ENCODE measurements at regions not wholly inside any gene's neighbourhood (a gene's known extent, or its start where the extent isn't known, plus 50 kb on each side); places are given as distances from the start of the nearest gene placed in this dataset.

DNA sequence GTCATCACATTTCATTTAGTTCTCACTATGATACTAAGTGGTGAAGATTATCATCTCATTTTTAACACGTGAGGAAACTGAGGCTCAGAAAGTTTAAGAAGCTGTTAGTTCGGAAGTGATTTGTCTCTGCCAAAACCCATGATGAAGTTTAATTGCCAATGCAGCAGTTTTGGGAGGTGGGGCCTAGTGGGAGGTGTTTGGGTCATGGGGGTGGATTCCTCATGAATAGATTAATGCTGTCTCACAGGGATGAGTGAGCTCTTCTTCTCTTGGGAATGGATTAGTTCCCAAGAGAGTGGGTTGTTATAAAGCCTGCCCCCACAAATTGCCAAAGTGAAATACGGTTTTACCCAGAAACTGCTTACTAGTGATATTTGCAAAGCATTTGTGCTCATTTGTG, 91.5 kb upstream of the IGF1 start:
- no peak overlapping the region for H2AFZ ChIP-seq
- H3K9me2 ChIP-seq (replicated peaks; ENCODE audit: insufficient read depth), result no peaks in the 10 kb centered on the region
- WGBS (ENCODE audit: low lambda C conversion rate, missing lambda C conversion rate), result 89% methylated on average over 3 of the region's 3 CpGs
- H3K79me2 ChIP-seq, result no peaks in the 10 kb centered on the region
- H4K20me1 ChIP-seq (ENCODE audit: insufficient read depth, poor library complexity, severe bottlenecking), result no peaks in the 10 kb centered on the region
- no peak overlapping the region for H3K27ac ChIP-seq
- no peak overlapping the region for H3K4me3 ChIP-seq
- peaks cover 8% of the 10 kb centered on the region for H3K4me1 ChIP-seq (ENCODE audit: insufficient read depth)
- no peak for TF ChIP-seq EZH2 (IDR thresholded peaks at IDR 0.05; ENCODE audit: borderline replicate concordance)
- TF ChIP-seq, protein P1, sequence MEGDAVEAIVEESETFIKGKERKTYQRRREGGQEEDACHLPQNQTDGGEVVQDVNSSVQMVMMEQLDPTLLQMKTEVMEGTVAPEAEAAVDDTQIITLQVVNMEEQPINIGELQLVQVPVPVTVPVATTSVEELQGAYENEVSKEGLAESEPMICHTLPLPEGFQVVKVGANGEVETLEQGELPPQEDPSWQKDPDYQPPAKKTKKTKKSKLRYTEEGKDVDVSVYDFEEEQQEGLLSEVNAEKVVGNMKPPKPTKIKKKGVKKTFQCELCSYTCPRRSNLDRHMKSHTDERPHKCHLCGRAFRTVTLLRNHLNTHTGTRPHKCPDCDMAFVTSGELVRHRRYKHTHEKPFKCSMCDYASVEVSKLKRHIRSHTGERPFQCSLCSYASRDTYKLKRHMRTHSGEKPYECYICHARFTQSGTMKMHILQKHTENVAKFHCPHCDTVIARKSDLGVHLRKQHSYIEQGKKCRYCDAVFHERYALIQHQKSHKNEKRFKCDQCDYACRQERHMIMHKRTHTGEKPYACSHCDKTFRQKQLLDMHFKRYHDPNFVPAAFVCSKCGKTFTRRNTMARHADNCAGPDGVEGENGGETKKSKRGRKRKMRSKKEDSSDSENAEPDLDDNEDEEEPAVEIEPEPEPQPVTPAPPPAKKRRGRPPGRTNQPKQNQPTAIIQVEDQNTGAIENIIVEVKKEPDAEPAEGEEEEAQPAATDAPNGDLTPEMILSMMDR (IDR thresholded peaks at IDR 0.05; ENCODE audit: poor library complexity), result no peak
- TF ChIP-seq EZH2phosphoT487 (IDR thresholded peaks at IDR 0.05; ENCODE audit: low read depth, severe bottlenecking, unreplicated experiment), result no peak
- no peaks in the 10 kb centered on the region for H3K27me3 ChIP-seq
- no peaks in the 10 kb centered on the region for H3K36me3 ChIP-seq (replicated peaks; ENCODE audit: insufficient read depth, low read depth)
- H3K9me3 ChIP-seq (ENCODE audit: low read depth), result no peaks in the 10 kb centered on the region
- H3K4me2 ChIP-seq, result no peak overlapping the region
- no peak for DNase-seq (ENCODE audit: low spot score)

DNA sequence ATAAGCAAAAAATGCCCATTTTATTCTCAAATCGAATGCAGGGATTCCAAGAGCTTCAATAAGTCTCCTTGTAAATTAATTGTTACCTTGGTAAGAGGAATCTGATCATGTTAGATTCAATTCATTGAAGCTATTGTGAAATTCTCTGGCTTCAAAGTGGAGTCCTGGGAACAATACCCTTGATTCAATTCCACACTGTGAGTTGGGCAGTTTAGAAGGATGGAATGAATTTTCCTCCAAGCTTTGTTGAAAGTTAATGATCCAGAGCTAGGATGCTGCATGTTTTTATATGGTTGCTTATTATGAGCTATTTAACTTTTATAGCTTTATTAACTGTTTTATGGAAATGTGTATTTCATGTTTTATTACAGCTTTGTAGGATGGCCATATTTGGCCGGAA, 89.9 kb upstream of the IGF1 start:
- H3K36me3 ChIP-seq (replicated peaks; ENCODE audit: insufficient read depth, low read depth), result no peaks in the 10 kb centered on the region
- peaks cover 8% of the 10 kb centered on the region for H3K4me1 ChIP-seq (ENCODE audit: insufficient read depth)
- WGBS (ENCODE audit: low lambda C conversion rate, missing lambda C conversion rate), result 82% methylated on average over 2 of the region's 2 CpGs
- TF ChIP-seq, protein P1 (IDR thresholded peaks at IDR 0.05; ENCODE audit: poor library complexity), result no peak
- no peak for TF ChIP-seq EZH2 (IDR thresholded peaks at IDR 0.05; ENCODE audit: borderline replicate concordance)
- TF ChIP-seq EZH2phosphoT487 (IDR thresholded peaks at IDR 0.05; ENCODE audit: low read depth, severe bottlenecking, unreplicated experiment), result no peak
- no peak overlapping the region for H3K27ac ChIP-seq
- no peaks in the 10 kb centered on the region for H3K79me2 ChIP-seq
- H3K27me3 ChIP-seq, result no peaks in the 10 kb centered on the region
- no peak overlapping the region for H2AFZ ChIP-seq
- H3K9me3 ChIP-seq (ENCODE audit: low read depth), result no peaks in the 10 kb centered on the region
- no peak for DNase-seq (ENCODE audit: low spot score)
- H3K9me2 ChIP-seq (replicated peaks; ENCODE audit: insufficient read depth), result no peaks in the 10 kb centered on the region
- no peak overlapping the region for H3K4me2 ChIP-seq
- H3K4me3 ChIP-seq, result no peak overlapping the region
- H4K20me1 ChIP-seq (ENCODE audit: insufficient read depth, poor library complexity, severe bottlenecking), result no peaks in the 10 kb centered on the region

DNA sequence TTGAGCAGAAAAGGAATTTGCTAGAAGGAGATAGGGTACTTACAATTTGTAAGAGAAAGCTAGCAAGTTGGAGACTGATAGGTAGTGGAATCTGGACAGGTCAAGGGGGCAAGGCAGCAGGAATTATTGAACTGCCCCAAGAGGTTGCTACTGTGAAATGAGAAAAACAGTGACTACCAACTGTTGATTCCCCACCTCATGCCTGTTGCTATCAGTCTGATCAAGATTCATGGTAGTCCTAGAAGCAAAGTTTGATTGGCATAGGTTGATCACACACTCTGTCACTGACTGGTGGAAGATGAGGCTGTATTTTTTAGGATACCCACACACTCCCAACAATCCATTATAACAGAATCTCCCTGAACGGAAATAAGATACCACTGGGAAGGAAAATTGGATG, 89.4 kb upstream of the IGF1 start:
- no peak overlapping the region for H3K27ac ChIP-seq
- H3K36me3 ChIP-seq (replicated peaks; ENCODE audit: insufficient read depth, low read depth), result no peaks in the 10 kb centered on the region
- no peaks in the 10 kb centered on the region for H3K79me2 ChIP-seq
- no peaks in the 10 kb centered on the region for H3K27me3 ChIP-seq
- H3K4me1 ChIP-seq (ENCODE audit: insufficient read depth), result peaks cover 8% of the 10 kb centered on the region
- no peaks in the 10 kb centered on the region for H3K9me2 ChIP-seq (replicated peaks; ENCODE audit: insufficient read depth)
- H3K4me3 ChIP-seq, result no peak overlapping the region
- WGBS (ENCODE audit: low lambda C conversion rate, missing lambda C conversion rate), result 81% methylated on average over 1 of the region's 1 CpG
- no peaks in the 10 kb centered on the region for H4K20me1 ChIP-seq (ENCODE audit: insufficient read depth, poor library complexity, severe bottlenecking)
- TF ChIP-seq, protein P1 (IDR thresholded peaks at IDR 0.05; ENCODE audit: poor library complexity), result no peak
- TF ChIP-seq EZH2phosphoT487 (IDR thresholded peaks at IDR 0.05; ENCODE audit: low read depth, severe bottlenecking, unreplicated experiment) (no peak), EZH2 (IDR thresholded peaks at IDR 0.05; ENCODE audit: borderline replicate concordance) (no peak)
- H3K4me2 ChIP-seq, result no peak overlapping the region
- no peak overlapping the region for H2AFZ ChIP-seq
- DNase-seq (ENCODE audit: low spot score), result no peak
- H3K9me3 ChIP-seq (ENCODE audit: low read depth), result no peaks in the 10 kb centered on the region

DNA sequence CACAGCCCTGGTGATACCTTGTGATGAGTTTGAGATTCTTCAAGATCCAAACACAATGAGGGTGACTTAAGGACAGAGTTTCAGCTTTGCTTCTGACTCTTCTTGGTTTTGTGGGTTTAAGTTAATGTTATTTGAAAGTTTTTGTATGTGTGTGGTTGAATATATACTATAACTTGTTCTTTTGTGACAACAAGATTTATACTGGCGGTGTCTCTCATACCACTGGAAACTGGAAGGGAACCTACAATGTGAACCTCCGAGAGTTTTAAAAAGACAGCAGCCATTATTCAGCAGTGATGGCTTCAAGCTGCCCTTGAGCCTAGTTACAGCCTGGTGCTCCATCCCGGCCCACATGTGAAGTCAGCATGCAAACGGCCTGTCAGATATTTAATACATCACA, 87.9 kb upstream of the IGF1 start:
- no peak for DNase-seq (ENCODE audit: low spot score)
- Histone ChIP-seq H3K27me3 (no peaks in the 10 kb centered on the region), H3K4me1 (ENCODE audit: insufficient read depth) (peaks cover 8% of the 10 kb centered on the region), H3K27ac (no peak overlapping the region), H3K4me3 (no peak overlapping the region), H3K9me3 (ENCODE audit: low read depth) (no peaks in the 10 kb centered on the region), H3K4me2 (no peak overlapping the region), H3K9me2 (replicated peaks; ENCODE audit: insufficient read depth) (no peaks in the 10 kb centered on the region), H3K36me3 (replicated peaks; ENCODE audit: insufficient read depth, low read depth) (no peaks in the 10 kb centered on the region), H3K79me2 (no peaks in the 10 kb centered on the region), H2AFZ (no peak overlapping the region), H4K20me1 (ENCODE audit: insufficient read depth, poor library complexity, severe bottlenecking) (no peaks in the 10 kb centered on the region)
- no peak for TF ChIP-seq EZH2 (IDR thresholded peaks at IDR 0.05; ENCODE audit: borderline replicate concordance)
- no peak for TF ChIP-seq EZH2phosphoT487 (IDR thresholded peaks at IDR 0.05; ENCODE audit: low read depth, severe bottlenecking, unreplicated experiment)
- TF ChIP-seq, protein P1 (IDR thresholded peaks at IDR 0.05; ENCODE audit: poor library complexity), result no peak
- WGBS (ENCODE audit: low lambda C conversion rate, missing lambda C conversion rate), result 66% methylated on average over 4 of the region's 4 CpGs

Measured in hepatocyte (in vitro differentiated cells).